ENCODE measurements at regions not wholly inside any gene's neighbourhood (a gene's known extent, or its start where the extent isn't known, plus 50 kb on each side); places are given as distances from the start of the nearest gene placed in this dataset.

DNA sequence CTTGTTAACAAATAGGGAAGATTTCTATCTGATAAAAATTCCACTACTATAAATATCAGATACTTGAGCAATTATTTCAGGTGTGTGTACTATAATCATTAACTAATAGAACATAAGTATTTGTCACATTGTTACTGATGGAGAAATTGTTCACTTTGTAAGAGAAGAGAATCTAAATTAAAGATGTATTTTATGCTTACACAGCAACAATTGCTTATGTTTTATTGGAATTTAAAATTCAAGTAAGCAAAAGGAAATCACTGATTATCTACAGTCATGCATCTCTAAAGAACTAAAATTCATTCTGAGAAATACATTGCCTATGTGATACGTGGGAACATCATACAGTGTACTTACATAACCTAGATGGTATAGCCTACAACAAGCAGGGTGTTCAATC is 1590.8 kb downstream of the GRIK2 start:
- DNase-seq (ENCODE audit: extremely low read depth, insufficient read length), result no peak
- no peak for TF ChIP-seq CTCF (IDR thresholded peaks at IDR 0.05; ENCODE audit: insufficient read depth, low read length, poor library complexity, severe bottlenecking)
- Histone ChIP-seq H3K4me3 (replicated peaks; ENCODE audit: low read depth, low read length) (no peak overlapping the region), H3K36me3 (ENCODE audit: control insufficient read depth, insufficient read depth, low read length) (no peaks in the 10 kb centered on the region), H3K27me3 (replicated peaks; ENCODE audit: control insufficient read depth, insufficient read depth, low read length) (no peaks in the 10 kb centered on the region)

GRCh38 chr6:102981490-102982015 is 1588.0 kb downstream of the GRIK2 start:
- no peak for DNase-seq (ENCODE audit: extremely low read depth, insufficient read length)
- Histone ChIP-seq H3K4me3 (replicated peaks; ENCODE audit: low read depth, low read length) (no peak overlapping the region), H3K27me3 (replicated peaks; ENCODE audit: control insufficient read depth, insufficient read depth, low read length) (no peaks in the 10 kb centered on the region), H3K36me3 (ENCODE audit: control insufficient read depth, insufficient read depth, low read length) (no peaks in the 10 kb centered on the region)
- no peak for TF ChIP-seq CTCF (IDR thresholded peaks at IDR 0.05; ENCODE audit: insufficient read depth, low read length, poor library complexity, severe bottlenecking)

GRCh38 chr6:102980951-102981350 is 1587.4 kb downstream of the GRIK2 start:
- Histone ChIP-seq H3K4me3 (replicated peaks; ENCODE audit: low read depth, low read length) (no peak overlapping the region), H3K36me3 (ENCODE audit: control insufficient read depth, insufficient read depth, low read length) (no peaks in the 10 kb centered on the region), H3K27me3 (replicated peaks; ENCODE audit: control insufficient read depth, insufficient read depth, low read length) (no peaks in the 10 kb centered on the region)
- no peak for TF ChIP-seq CTCF (IDR thresholded peaks at IDR 0.05; ENCODE audit: insufficient read depth, low read length, poor library complexity, severe bottlenecking)
- DNase-seq (ENCODE audit: extremely low read depth, insufficient read length), result no peak

DNA sequence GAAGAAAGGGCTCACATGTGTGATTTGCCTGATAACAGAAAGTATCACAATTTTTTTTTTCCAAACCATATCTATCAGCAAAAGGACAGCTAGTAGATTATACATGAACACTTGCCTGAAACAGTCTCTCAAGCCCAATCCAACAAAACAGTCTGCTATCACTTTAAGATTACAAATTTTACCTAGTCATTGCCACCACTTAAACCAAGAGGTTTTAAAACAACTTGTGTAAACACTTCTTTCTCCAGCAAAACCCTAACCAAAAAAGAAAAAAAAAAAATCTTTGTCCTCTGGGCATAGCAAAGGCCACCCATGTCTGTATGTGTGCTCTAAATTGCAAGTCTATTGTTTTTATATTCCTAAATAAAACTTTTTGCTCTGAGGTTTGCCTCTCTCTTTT is 1568.4 kb downstream of the GRIK2 start:
- DNase-seq (ENCODE audit: extremely low read depth, insufficient read length), result no peak
- Histone ChIP-seq H3K36me3 (ENCODE audit: control insufficient read depth, insufficient read depth, low read length) (no peaks in the 10 kb centered on the region), H3K27me3 (replicated peaks; ENCODE audit: control insufficient read depth, insufficient read depth, low read length) (no peaks in the 10 kb centered on the region), H3K4me3 (replicated peaks; ENCODE audit: low read depth, low read length) (no peak overlapping the region)
- no peak for TF ChIP-seq CTCF (IDR thresholded peaks at IDR 0.05; ENCODE audit: insufficient read depth, low read length, poor library complexity, severe bottlenecking)

DNA sequence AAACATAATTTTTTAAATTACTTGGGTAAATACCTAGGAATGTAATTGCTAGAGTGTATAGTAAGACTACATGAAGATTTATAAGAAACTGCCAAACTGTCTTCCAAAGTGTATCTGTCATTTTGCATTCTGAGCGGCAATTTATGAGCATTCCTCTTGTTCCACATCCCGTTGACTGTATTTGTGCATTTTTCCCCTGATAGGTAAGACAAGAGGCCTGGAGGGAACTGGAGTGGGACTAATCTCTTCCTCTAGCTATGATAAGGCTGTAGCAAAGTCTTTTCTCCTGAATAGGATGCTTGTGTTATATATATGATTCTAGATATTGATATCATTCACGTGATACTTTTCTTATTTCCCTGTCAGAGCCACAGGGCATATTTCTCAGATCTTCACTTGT is 1557.5 kb downstream of the GRIK2 start:
- Histone ChIP-seq H3K36me3 (ENCODE audit: control insufficient read depth, insufficient read depth, low read length) (no peaks in the 10 kb centered on the region), H3K27me3 (replicated peaks; ENCODE audit: control insufficient read depth, insufficient read depth, low read length) (no peaks in the 10 kb centered on the region), H3K4me3 (replicated peaks; ENCODE audit: low read depth, low read length) (no peak overlapping the region)
- DNase-seq (ENCODE audit: extremely low read depth, insufficient read length), result no peak
- TF ChIP-seq CTCF (IDR thresholded peaks at IDR 0.05; ENCODE audit: insufficient read depth, low read length, poor library complexity, severe bottlenecking), result no peak

DNA sequence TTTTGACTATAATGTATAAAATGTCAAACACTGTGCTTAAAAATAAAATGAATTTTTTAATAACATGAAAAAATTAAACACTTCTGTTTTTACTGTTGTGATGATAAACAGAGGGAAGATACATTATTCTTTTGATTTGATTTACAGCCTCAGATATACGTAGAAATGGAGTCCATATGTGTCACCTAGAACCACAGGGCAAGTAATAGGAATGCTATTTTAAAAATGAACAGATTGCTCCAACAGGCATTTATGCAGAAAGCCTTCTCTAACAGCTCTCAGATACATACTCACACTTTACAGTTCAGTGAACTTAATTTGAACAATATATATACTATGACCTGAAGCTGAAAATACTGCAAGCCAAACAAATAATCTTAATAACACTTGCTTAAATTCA is 1551.0 kb downstream of the GRIK2 start:
- Histone ChIP-seq H3K36me3 (ENCODE audit: control insufficient read depth, insufficient read depth, low read length) (no peaks in the 10 kb centered on the region), H3K27me3 (replicated peaks; ENCODE audit: control insufficient read depth, insufficient read depth, low read length) (no peaks in the 10 kb centered on the region), H3K4me3 (replicated peaks; ENCODE audit: low read depth, low read length) (no peak overlapping the region)
- DNase-seq (ENCODE audit: extremely low read depth, insufficient read length), result no peak
- no peak for TF ChIP-seq CTCF (IDR thresholded peaks at IDR 0.05; ENCODE audit: insufficient read depth, low read length, poor library complexity, severe bottlenecking)
